Esophagus muscularis mucosa (tissue), 3 donors: ENCODE measurements at regions not wholly inside any gene's neighbourhood (a gene's known extent, or its start where the extent isn't known, plus 50 kb on each side); places are given as distances from the start of the nearest gene placed in this dataset.

ENCODE experiments used
- POLR2A ChIP-seq: fragments of 450-650 bp; IDR thresholded peaks from one replicate; pipeline ENCODE4 v1.6.1; 2017; ENCODE audit warnings: antibody characterized with exemption, moderate library complexity, mild to moderate bottlenecking, low read depth
- POLR2AphosphoS5 ChIP-seq, 2 donors: sonication (generic); formaldehyde crosslinking; IDR thresholded peaks; one replicate each; pipeline ENCODE4 v1.6.1; 2017; ENCODE audit warnings: antibody characterized with exemption in 2 of 2
- TF ChIP-seq, protein P1 (sequence below), 3 experiments: fragments of 200-600 bp in 2 of 3; fragments of 450-650 bp in 1 of 3; sonication (generic) in 2 of 3; IDR thresholded peaks; one replicate each; pipeline ENCODE4 v1.5.1; 2017 to 2019; ENCODE audit warnings: antibody characterized with exemption in 3 of 3, mild to moderate bottlenecking in 2 of 3, moderate library complexity in 1 of 3

DNA sequence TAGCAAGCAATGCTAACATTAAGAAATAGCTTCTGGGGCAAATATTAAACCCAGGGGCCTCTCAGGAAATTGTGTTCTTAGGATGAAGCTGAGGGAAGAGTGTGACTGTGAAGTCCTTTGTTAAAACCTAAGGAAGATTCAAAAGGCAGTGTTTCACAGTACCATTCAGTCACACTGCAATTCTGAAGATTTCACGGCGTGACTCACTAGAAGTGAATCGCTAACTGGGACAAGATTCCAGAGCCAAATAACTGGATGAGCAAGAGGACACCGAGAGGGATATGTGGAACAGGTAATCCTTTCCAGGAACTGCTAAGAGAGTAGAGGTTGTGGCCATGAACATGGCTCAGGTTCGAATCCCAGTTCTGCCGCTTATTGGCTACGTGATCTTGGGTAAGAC, 61.8 kb upstream of the SMAD3 start:
- no peak for TF ChIP-seq POLR2A
- TF ChIP-seq POLR2AphosphoS5 (IDR thresholded peaks at IDR 0.05) = no peak
- TF ChIP-seq, protein P1, sequence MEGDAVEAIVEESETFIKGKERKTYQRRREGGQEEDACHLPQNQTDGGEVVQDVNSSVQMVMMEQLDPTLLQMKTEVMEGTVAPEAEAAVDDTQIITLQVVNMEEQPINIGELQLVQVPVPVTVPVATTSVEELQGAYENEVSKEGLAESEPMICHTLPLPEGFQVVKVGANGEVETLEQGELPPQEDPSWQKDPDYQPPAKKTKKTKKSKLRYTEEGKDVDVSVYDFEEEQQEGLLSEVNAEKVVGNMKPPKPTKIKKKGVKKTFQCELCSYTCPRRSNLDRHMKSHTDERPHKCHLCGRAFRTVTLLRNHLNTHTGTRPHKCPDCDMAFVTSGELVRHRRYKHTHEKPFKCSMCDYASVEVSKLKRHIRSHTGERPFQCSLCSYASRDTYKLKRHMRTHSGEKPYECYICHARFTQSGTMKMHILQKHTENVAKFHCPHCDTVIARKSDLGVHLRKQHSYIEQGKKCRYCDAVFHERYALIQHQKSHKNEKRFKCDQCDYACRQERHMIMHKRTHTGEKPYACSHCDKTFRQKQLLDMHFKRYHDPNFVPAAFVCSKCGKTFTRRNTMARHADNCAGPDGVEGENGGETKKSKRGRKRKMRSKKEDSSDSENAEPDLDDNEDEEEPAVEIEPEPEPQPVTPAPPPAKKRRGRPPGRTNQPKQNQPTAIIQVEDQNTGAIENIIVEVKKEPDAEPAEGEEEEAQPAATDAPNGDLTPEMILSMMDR (IDR thresholded peaks at IDR 0.05) = no peak
